ENCODE measurements at regions not wholly inside any gene's neighbourhood (a gene's known extent, or its start where the extent isn't known, plus 50 kb on each side); places are given as distances from the start of the nearest gene placed in this dataset.

DNA sequence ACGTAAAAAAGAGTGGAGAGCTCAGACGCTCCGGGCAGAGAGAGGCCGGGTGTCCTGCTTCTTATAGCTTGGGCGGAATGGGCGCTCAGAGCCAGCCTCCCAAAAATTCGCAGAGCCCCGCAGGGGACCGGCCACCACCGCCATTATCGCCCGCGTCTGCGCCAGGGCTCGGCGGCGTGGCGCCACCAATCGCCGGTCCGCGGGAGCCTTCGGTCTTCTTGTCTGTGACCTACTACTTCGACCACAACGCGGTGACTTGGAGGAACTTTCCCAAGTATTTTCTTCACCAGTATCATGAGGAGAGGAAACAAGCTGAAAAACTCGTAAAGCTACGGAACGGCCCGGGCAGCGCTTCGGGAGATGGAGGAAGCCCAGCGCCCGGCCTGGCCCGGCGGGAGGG is 1138.1 kb upstream of the CHAC2 start:
- no peak for DNase-seq

- DNase-seq = no peak
Observed at GRCh38 chr2:52622266-52622665, 1145.3 kb upstream of the CHAC2 start.

DNA sequence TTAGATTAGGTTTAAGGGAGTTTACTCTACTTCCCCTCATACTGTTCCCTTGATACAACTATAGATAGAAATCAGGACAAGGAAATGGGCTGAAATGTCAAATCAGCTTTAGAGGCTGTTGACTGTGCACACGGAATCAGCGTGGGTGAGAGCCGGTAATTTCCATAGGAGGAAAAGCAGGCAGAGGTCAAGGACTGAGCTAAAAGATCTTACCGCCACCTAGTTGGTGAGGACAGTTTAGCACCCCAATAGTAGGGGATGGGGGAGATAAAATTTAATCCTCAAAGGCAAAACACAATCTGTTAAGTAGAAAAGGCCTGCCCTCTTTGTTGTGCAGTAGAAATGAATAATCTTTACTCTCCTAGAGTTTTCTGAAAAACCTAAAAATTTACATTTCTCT is 1154.5 kb upstream of the CHAC2 start:
- no peak for DNase-seq

DNA sequence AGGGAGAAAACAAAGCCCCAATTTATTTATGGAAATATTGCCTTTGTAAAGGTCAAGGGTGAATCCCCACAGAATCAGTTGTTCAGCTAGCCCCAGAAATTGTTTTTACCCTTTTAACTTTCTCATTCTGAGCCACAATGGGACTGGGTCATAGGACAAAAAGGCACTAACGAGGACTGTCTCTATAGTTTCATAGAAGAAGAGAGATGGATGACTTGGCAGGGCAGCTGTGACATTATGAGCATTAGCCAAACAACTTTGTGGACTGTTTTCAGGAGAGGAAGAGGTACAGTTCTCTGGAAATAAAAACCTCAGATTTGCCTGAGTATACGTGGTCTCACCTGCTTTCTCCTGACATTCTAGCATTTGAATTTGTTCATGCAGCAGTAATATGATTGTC is 1155.8 kb upstream of the CHAC2 start:
- no peak for DNase-seq

- DNase-seq = no peak
Observed at GRCh38 chr2:52608030-52608429, 1159.6 kb upstream of the CHAC2 start.

GRCh38 chr2:52597346-52597745 is 1170.3 kb upstream of the CHAC2 start:
- DNase-seq = no peak

DNA sequence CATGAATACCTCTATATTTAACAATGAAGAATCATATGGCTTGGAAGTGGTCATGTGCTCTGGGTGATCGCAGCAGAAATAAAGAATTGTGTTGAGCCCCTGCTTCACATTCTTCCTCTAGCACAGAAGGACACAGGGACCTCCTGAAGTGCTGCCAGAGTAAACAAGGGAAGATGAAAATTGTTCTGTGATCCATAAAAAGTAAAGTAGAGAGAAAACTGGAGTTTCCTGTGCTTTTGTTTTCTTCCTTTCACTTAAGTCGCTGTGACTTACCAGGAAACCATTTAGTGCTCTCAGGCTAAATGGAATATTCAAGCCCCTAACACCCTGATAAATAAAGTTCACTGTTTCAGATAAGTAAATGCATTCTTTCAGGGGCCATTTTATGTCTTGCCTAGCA is 1173.6 kb upstream of the CHAC2 start:
- DNase-seq = no peak

DNA sequence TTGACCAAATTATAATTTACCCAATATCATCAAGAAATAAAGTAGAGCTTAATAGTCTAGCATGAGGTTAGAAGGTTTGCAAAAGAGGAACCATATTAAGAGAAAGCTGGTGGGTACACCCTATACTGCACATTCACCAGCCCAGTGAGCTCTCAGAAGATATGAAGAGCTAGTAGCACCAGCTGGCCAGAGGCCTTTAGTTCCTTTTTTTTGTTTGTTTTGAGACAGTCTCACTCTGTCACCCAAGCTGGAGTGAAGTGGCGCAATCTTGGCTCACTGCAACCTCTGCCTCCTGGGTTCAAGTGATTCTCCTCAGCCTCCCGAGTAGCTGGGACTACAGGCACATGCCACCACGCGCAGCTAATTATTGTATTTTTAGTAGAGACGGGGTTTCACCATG is 1183.5 kb upstream of the CHAC2 start:
- peak; percentile 28 for DNase-seq

DNA sequence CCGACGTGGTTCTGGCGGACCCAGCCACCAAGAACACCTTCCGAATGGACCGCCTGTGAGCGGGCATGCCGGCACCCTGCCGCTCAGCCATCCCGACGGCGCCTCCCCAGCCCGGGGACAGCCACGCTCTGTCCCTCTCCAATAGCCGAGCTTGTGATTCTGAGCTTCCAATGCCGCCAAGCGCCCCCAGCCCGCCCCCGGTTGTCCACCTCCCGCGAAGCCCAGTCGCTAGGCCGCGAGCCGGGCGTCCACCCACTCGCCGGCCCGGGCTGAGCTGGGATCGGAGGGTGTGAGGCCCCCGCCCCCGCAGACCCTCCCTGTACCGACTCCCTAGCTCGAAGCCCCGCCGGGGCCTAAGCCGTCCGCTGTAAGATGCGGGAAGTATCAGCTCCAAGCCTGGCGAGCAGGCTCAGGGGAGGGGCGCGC is 1195.1 kb upstream of the CHAC2 start:
- no peak for DNase-seq

DNA sequence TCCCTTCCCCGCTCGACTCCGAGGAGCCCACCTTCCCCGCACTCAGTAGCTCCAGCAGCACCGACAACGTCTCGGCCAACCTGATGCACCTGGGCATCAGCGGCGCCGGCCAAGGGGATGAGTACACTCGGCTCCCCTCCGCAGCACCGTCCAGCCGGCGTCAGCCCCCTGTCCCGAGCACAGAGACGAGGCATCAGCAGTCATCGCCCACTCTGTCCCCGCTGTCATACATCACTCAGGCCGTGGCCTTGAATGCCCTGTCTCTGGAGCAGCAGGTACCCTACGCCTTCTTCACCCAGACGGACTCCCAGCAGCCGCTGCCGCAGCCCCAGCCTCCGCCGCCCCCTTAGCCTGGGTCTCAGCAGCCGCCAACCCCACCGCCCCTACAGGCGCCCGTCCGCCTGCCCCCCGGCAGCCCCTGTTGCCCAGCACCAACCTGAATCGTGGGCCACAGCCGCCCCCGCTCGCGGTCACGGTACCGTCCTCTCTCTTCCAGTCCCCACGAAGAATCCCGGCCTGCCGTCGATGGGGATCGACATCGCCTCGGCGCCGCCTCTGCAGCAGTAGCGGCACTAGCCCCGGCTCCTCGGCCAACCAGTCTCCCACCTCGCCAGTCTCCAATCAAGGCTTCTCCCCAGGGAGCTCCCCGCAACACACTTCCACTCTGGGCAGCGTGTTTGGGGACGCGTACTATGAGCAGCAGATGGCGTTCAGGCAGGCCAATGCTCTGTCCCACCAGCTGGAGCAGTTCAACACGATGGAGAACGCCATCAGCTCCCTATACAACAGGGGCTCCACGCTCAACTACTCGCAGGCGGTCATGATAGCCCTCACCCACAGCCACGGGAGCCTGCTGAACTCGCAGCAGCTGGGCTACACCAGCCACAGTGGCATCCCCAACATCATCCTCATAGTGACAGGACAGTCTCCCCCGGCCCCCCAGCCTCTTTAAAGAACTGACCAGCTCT is 1195.9 kb upstream of the CHAC2 start:
- no peak for DNase-seq

- DNase-seq = no peak
Observed at GRCh38 chr2:52570716-52571115, 1196.9 kb upstream of the CHAC2 start.

DNA sequence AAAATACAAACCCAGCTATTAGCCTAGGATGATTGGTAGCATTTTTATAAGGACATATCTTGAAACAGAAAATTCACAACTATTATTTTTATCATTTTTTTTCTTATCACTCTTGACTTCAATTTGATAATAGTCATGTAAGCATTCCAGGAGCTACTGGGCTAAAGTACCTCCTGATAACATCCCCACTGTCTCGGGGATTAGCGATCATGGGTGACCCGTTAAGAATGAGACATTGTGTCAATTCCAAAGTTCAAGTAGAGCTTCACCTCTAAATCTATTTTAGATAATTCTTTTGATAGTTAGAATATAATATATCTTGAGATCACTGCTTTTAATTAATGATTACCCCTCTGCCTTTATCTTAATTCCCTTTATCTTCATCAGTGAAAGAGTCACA is 1204.5 kb upstream of the CHAC2 start:
- DNase-seq = no peak

GRCh38 chr2:52558265-52558664 is 1209.3 kb upstream of the CHAC2 start:
- DNase-seq = no peak

- DNase-seq = no peak
Observed at GRCh38 chr2:52542297-52542696, 1225.3 kb upstream of the CHAC2 start.

DNA sequence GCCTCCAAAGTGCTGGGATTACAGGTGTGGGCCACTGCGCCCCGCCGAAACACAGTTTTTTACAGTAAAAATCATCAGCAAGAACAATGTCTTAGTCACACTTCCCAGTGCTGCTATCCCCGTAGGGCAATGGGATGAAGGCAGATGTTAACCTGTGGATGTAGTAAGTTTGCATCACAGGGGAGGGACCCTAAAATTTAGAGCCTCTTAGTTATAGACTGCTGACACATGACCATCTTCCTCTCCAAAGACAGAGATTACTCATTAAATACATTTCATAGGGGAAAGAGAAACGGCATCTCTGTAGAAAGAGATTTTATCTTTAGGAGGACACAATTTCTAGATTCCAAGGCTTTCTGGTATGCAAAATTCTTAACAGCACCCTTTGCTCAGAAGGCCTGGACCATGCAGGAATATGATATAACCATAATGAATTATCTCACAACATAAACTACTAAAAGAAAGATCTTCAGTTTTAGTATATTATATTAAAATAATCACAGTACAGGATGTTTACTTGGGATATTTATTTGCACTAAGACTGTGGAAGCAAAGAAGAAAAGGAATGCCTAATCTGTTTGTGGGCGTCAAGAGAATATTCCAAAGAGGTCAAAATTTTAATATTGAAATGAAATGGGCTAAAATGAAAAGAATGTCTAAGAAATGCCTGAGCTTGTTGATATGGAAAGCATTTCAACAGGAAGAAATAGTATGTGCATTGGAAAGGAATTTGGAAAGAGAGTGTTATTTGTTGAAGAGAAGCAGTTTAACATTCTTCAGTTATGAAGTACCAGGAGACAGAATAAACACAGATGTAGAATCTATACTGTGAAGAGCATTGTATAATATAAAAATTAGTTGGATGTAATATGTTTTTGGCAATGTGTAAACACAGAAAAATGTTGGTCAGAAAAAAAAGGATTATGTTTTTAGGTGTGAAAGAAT is 1228.3 kb upstream of the CHAC2 start:
- no peak for DNase-seq

DNA sequence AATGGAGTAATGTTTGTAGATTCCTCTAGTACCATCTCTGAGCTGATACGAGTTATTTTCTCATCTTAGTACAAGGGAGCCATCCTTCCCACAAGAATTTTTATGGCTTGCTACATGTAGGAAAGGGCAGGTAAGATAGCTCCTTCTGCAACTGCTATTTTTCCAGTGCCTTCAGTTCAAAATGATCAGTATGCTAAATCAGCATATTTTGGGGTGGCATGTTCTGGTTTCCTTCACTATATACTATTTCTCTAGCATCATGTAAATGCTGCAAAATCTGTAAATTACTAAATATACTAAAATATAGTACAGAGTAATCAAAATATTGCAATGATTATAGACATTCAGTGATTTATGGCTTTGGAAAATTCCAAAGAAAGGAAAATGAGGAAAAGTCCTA is 1230.0 kb upstream of the CHAC2 start:
- DNase-seq = no peak

DNA sequence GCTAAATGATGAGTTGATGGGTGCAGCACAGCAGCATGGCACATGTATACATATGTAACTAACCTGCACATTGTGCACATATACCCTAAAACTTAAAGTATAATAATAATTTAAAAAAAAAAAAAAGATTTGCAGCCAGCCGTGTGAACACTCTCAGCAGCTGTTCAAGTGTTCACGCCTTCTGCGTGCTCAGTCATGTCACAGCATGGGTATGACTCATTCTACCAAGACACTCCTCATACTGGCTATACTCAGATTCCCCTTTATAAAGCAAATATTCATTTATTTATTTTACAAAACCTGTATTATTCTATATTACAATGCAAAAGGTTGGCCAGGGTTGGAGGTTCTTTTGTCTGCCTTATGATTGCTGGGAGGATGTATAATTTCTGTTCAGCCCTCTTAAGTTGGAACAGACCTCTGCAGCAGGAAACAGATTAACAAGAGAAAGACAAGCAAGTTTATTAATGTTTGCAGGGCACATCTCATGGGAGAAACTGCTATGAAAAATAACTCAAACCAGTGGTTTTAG is 1230.6 kb upstream of the CHAC2 start:
- no peak for DNase-seq

DNA sequence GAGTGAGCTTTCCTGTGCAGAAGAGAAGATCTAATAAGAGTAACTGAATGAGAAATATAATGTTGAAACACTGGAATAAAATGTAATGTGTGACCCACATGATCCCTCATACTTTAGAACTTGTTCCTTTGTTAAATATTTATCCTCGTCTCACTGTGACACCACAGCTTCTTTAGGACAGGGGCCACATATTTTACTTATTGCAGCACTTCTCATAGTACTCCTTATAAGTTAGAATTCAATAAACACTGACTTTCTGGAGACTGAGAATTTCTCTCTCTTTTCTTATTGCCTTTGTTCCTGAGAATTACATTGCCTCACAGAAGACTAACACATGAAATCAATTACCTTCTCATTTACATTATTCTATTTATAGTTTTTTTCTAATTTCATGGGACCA is 1234.6 kb upstream of the CHAC2 start:
- DNase-seq = no peak

DNA sequence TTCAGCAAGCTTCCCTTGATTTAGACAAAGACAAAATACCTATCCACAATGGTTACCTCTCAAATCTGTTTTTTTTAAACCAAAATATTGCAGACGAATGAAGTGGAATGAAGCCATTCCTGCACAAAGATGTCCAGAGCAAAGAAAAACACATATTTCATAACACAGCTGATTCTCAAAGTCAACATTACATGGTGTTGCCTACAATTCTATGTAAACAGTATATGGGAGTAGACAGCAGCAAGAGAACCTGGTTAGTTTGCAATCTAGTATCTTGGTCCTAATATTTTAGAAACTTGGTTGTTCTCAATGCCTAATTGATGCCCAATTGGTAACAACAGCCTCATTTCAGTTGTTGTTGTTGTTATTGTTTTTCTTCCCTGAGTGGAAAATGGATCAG is 1240.9 kb upstream of the CHAC2 start:
- DNase-seq = no peak

GRCh38 chr2:52520644-52521043 is 1247.0 kb upstream of the CHAC2 start:
- DNase-seq = no peak

DNA sequence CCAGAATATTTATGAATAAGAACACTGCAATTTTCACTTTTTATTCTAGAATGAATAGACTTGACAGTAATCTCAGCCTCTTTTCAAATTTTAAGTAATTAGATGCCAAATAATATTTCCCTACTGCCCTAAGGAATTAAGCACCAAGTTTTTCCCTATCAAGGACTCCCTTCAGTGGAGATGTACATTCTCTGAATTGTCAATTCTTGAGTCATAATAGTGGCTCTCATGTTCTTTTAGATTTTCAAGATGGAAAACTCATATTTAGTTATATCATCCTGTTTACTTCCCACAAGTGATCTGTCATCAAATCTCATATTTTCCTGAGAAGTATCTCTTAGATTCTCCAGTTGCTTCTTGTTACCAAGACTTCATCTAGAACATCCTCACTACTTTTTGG is 1248.9 kb upstream of the CHAC2 start:
- DNase-seq = no peak

GRCh38 chr2:52512760-52513159 is 1254.8 kb upstream of the CHAC2 start:
- no peak for DNase-seq

DNA sequence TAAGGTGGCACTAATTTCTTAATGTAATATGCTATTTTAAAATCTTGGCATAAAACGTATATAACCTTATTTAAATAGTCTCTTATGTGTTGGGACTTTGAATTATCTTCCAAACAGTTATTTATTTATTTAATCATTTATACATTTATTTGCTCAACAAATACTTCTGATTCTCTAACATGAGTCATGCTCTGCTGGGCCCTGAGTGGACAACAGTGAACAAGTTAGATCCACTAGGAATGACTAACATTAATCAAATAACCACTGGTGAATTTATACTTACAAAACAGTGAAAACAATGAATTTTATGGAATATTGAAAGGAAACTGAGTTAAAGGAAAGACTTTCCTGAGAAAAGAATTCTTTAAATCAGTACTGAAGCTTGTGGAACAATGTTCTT is 1257.2 kb upstream of the CHAC2 start:
- DNase-seq = no peak

- no peak for DNase-seq
Observed at GRCh38 chr2:52502476-52502860, 1265.1 kb upstream of the CHAC2 start.

Measured in hematopoietic multipotent progenitor cell treated with erythropoietin and hydrocortisone succinate and interleukin-3 and kit ligand, for 4 days (in vitro differentiated cells).